ENCODE measurements at regions not wholly inside any gene's neighbourhood (a gene's known extent, or its start where the extent isn't known, plus 50 kb on each side); places are given as distances from the start of the nearest gene placed in this dataset.

GRCh38 chr20:8969146-8969583, 99.7 kb upstream of the PLCB4 start:
- H3K4me3 ChIP-seq (replicated peaks; ENCODE audit: low read depth, low read length) = no peak overlapping the region
- no peak for DNase-seq (ENCODE audit: extremely low read depth, low read depth)
- TF ChIP-seq, protein P1, sequence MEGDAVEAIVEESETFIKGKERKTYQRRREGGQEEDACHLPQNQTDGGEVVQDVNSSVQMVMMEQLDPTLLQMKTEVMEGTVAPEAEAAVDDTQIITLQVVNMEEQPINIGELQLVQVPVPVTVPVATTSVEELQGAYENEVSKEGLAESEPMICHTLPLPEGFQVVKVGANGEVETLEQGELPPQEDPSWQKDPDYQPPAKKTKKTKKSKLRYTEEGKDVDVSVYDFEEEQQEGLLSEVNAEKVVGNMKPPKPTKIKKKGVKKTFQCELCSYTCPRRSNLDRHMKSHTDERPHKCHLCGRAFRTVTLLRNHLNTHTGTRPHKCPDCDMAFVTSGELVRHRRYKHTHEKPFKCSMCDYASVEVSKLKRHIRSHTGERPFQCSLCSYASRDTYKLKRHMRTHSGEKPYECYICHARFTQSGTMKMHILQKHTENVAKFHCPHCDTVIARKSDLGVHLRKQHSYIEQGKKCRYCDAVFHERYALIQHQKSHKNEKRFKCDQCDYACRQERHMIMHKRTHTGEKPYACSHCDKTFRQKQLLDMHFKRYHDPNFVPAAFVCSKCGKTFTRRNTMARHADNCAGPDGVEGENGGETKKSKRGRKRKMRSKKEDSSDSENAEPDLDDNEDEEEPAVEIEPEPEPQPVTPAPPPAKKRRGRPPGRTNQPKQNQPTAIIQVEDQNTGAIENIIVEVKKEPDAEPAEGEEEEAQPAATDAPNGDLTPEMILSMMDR (IDR thresholded peaks at IDR 0.05; ENCODE audit: low read depth, low read length, missing control alignments) = no peak

DNA sequence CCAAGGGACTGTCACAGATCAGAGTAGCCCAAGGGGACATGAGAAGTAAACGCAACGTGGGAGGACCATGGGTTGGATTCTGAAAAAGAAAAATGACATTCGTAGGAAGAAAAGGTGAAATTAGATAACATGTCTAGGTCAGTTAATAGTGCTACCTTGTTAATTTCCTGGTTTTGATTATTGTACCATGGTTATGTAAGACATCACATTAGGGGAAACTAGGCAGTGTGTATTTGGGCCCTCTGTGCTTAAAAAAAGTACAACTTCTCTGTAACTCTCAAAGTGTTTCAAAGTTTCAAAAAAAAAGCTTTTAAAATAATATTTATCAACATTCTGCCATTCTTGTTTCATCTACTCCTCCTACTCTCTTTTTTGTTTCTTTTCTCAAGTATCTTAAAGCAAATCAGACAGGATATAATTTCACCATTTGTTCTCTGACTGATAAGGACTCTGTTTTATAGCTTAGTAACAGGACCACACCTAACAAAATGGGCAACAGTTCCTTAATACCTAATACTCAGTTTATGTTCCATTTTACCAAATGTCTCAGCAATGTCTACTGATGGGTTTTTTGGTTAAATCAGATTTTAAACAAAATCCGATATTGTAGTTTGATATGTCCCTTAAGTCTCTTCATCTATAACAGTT, 97.1 kb upstream of the PLCB4 start:
- no peak overlapping the region for H3K4me3 ChIP-seq (replicated peaks; ENCODE audit: low read depth, low read length)
- no peak for DNase-seq (ENCODE audit: extremely low read depth, low read depth)
- TF ChIP-seq, protein P1 (IDR thresholded peaks at IDR 0.05; ENCODE audit: low read depth, low read length, missing control alignments) = no peak

- TF ChIP-seq, protein P1 (IDR thresholded peaks at IDR 0.05; ENCODE audit: low read depth, low read length, missing control alignments) = no peak
- no peak for DNase-seq (ENCODE audit: extremely low read depth, low read depth)
- H3K4me3 ChIP-seq (replicated peaks; ENCODE audit: low read depth, low read length) = no peak overlapping the region
Observed at GRCh38 chr20:8972963-8973705, 95.8 kb upstream of the PLCB4 start.

DNA sequence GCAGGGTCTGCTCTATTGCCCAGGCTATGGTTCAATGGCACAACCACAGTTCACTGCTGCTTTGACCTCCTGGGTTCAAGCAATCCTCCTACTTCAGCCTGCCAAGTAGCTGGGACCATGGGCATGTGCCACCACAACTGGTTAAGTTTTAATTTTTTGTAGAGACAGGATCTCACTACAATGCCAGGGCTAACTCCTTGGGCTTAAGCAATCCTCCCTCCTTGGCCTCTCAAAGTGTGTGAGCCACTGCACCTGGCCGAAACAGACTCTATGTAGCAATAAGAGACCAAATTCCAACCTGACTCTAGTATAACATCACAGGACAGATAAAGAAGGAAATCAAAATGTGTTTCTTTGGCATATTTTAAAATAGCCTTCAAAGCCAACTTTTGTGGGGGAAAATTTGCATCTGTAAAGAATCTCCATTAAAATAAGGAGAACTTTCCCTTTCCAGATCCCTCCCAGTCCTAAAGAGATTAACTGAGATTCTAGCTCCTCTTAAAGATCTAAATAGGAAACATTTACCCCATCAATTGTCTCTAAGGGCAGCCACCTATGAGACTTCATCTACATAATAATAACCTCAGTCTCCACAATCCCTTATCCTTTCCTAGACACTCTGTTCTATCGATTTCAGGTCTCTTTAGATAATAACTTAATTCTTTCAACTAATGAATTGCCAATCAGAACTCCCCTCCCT, 94.7 kb upstream of the PLCB4 start:
- no peak overlapping the region for H3K4me3 ChIP-seq (replicated peaks; ENCODE audit: low read depth, low read length)
- TF ChIP-seq, protein P1 (IDR thresholded peaks at IDR 0.05; ENCODE audit: low read depth, low read length, missing control alignments) = no peak
- no peak for DNase-seq (ENCODE audit: extremely low read depth, low read depth)

DNA sequence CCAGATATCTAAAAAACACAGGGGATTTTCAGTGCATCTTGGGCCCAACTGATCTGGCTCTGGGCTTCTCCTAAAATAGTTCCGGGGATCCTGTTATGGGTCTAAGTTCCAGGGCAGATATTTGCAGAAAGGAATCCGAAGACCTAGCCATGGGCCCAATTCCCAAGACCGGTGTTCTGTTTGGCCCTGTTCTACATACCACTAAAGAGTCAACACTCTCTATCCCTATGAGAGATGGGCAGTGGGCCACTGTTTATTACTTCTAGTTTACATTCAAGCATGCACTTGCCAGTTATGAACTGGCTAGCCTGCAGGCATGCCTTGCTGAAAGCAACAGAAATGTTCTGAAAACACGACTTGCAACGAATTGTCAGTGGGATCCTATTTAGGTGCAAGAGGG, 87.4 kb upstream of the PLCB4 start:
- no peak overlapping the region for H3K4me3 ChIP-seq (replicated peaks; ENCODE audit: low read depth, low read length)
- TF ChIP-seq, protein P1 (IDR thresholded peaks at IDR 0.05; ENCODE audit: low read depth, low read length, missing control alignments) = no peak
- DNase-seq (ENCODE audit: extremely low read depth, low read depth) = no peak

DNA sequence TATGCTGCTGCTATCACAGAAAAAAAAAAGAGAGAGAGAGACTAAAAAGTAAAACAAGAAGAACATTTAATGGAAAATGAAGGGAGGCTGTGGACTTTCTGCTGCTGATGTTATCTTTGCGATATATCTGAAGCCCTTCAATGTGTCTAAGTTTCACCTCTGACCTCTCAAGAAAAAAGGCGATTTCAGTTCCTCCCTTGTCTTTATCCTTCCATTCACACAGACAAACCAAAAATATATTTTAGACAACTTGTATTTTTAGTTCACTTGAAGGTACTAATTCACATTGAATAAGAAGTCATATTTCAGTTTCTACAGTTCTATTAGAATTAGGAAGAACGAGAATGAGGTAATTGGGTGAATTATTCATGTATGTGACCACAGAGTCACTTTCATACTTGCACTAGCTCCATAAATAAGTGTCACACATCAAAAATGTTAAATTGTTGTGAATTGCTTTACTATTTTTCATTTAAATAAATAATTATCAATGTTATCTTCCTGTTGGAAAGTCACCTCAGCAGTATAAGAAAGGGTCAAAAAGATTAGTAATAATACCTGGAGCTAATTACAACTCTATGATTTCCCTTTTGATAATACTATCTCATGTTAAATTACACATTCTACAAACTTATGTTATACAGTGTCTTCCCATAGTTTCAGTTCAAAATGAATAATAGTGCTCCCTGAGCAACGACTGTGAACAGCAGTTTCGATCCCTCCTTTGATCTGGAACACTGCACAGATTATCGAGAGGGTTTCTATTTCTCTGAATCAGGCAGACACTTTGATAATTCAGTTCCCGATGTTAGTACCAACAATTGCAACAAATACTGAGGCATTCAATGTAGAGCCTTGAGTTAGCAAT, 85.2 kb upstream of the PLCB4 start:
- no peak for DNase-seq (ENCODE audit: extremely low read depth, low read depth)

More for the DNA sequence above, 85.2 kb upstream of the PLCB4 start:
- TF ChIP-seq, protein P1 (IDR thresholded peaks at IDR 0.05; ENCODE audit: low read depth, low read length, missing control alignments) = no peak
- H3K4me3 ChIP-seq (replicated peaks; ENCODE audit: low read depth, low read length) = no peak overlapping the region
